HG02938 (cell line): ENCODE measurements at regions not wholly inside any gene's neighbourhood (a gene's known extent, or its start where the extent isn't known, plus 50 kb on each side); places are given as distances from the start of the nearest gene placed in this dataset.

ENCODE experiments used
- ATAC-seq: cut with Tn5 transposase; IDR thresholded peaks from one replicate; pipeline ENCODE4 v1.9.1; 2021; ENCODE audit warnings: mild to moderate bottlenecking, moderate library complexity; ENCODE audit not compliant: unreplicated experiment

DNA sequence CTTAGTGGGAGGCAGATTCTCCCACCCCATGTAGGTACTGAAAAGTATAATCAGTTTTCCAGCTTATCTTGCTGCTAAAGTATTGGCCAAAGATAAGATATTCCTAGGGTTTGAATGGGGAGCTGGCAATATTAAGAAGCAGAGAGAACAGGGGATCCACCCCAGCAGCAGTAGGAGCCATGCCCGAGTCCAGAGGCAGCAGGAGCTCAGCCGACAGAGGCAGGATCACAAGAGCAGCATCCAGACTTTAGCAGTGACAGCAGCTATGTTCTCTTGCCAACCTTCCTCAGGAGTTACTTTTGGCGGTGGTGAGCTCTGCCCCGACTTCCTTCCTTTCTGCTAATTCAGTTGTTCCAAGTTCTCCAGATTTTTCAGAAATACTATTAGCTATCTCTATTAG lies 224.5 kb downstream of the GADD45G start:
- no peak for ATAC-seq

DNA sequence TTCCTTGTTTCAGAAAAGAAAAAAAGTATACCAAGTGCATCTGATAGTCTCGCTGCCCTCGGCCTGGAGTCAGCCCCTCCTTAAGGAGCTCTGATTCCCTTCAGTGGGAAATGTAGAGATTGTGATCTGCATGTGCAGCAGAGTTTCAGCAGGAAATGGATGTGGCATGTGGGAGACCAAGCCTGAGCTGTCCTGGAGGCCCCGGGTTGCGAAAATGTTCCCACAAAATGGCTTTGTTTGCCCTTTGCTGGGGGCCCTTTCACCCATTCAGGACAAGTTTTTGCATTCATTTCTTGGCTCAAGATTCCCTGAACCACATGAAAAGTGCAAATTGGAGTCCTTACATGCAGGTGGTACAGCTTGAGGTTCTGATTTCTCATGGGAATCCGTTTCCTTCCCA lies 230.9 kb downstream of the GADD45G start:
- ATAC-seq: no peak

DNA sequence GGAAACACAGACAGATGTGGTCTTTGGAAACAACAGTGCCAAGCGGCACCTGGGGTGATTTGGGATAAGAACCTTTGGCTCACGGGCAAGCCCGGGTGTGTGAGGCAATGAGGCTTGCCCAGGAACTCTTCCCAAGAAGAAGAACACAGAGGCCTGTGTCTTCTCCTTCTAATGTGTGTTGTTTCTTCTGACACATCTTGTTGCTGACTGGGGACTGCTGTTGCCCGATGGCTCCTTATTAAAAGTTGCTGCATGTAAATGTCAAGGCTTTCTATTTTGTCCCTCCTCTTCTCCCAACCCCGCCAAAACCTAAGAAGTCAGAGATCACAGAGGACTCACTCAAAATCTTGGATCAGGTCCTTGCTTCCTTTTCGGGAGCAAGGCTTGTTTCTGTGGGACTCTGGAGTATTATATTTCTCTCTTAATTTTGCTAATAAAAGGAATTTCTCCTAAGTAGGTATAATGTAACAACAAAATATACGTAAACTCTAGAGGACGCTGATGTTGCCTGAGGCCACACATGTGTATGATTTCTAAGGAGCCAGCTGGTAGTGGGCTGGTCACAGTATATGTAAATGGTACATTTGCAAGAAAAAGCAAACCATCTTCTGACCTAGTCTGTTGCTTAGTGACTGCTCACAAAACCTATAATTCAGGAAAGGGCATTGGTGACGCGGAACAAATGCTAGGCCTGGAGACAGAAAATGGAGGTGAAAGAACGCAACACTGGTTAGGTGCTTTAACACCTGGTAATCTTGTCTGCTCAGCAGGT lies 232.5 kb downstream of the GADD45G start:
- ATAC-seq: no peak

DNA sequence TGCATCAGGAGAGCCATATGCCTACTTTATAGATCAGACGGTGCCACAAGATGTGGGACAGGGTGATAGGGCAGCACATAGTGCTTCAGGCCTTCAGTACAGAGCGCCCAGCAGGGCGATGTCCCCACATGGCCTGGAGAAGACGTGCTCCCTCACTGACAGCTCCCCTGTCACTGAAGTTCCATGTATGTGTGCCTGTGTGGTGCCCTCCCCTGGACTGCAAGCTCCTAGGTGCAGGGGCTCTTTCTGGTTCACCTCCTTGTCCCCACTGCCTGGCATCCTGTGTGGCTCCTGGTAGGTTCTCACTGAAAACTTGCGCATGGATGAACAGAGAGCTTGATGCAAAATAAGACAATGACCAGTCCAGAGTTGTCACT lies 233.1 kb downstream of the GADD45G start:
- no peak for ATAC-seq

DNA sequence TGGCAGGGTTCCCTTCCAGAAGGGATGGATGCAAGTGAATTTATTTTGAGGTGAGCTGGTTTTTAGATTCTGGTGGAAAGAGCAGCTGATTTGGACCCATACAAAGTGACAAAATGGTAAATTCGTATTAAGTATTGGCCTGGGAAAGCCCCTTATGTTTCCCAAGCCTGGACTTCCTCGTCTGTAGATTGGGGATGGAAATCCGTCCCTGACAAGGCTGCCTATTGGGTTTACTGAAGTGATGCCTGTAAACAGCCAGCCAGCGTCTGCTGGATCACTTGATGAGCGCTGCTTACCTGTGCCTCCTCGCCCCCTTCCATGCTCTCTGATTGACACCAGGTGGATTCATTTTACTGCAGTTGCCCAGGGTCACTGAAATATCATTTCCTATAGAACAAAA lies 233.8 kb downstream of the GADD45G start:
- ATAC-seq: no peak

DNA sequence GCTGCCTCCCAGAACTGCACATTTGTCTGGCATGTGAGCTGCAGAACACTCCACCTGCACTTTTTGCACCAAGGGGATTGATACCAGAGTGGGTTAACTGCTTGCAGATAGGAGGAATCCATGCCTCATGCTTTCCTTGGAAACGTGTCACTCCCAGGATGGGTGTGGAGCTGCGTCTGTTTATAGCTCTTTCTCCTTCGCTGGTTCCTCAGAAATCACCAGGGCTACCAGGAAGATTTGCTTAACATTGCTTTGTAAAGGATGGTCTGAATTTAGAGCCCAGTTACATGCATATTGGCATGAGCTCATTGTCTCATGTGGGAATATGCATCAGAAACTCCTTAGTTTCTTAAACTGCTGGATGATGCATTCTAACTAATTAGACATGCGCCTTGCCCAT lies 234.6 kb downstream of the GADD45G start:
- ATAC-seq: no peak

DNA sequence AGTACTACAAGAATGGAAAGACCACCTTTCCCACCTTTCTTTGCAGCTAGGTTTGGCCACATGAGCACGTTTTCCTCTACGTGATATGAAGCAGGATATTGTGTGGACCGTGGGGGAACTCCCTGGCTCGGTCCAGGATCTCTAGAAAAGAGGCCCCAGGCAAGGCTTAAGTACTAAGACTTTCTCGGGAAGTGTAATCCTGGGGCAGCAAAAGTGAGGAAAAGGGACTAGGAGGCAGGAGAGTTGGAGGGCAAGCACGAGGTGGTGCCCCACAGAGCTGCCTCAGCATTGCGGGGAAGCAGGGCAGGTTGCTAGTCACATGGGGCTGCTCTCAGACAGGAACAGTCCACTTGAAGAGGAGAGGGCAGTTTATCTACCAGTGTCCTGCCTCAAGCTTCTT lies 235.1 kb downstream of the GADD45G start:
- ATAC-seq: no peak

DNA sequence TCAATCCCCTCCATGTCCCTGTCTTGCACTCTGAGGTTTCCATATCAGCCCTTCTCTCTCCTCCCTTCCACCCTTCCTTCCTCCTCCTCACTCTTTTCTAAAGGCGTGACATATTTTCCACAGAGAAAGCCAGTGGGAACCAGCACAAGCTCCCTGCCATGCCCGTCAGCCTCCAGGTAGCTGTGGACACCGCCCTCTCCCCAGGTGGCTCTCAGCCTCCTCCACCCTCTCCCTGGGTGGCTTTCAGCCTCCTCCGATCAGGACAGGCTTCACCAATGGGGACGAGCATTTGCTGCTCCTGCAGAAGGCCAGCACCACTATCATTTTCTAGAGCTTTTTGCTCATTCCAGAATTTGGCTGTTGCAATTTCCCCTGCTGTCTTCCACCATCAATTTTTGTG lies 236.6 kb downstream of the GADD45G start:
- no peak for ATAC-seq

DNA sequence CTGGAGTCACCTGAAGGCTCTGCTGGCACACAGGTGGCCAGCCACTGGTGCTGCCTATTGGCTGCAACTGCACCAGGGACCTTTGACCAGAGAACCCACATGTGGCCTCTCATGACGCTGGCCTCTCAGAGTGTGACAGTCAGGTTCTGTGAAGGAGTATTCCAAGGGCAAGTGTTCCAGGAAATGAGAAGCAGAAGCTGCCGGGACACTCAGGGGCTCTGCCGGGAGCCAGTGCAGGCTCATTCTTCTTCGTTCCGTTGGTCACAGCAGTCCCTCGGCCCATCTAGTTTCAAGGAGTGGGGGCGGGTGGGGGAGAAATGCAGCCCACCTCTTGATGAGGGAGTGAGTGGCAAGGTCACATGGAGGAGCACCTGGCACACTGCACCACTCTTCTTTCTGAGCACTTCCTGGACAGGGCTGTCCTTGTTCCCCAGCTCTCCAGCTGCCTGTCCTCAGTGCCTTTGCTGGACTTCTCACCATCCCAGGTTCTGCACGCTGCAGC lies 237.5 kb downstream of the GADD45G start:
- no peak for ATAC-seq

DNA sequence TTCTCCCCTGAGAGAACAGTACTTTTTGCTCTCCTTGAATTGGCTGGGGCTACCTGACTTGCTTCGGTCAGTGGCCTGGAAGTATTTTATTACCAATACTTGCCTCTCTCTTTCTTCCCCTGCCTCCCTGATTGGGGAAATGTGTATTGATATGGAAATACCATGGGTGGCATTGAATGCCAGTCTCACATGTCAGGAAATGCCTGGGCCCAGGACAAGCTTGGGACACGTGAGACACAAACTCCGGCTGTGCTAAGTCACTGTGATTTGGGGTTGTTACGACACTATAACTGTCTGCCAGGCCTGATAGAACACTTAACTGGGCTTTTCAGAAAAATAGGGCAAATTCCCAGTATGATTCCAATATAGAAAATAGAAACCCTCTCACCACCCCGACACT lies 238.3 kb downstream of the GADD45G start:
- ATAC-seq: no peak

DNA sequence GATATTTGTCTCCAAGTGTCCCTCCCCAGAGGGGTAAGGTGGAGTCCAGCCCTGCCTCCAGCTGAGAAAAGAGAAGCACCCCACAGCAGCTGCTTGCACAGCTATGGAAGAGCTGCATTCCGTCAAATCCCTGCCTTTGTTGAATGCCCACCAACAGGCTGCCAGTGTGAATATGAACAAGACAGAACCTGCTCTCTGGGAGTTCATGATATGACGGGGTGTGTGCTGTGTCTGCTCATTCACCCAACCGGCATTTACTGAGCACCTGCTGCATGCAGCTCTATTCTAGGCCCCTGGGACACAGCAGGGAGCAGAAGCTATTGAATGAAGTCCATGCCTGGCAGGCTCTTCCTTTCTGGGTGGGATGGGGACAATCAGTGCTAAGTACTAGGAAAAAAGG lies 238.8 kb downstream of the GADD45G start:
- ATAC-seq: no peak

DNA sequence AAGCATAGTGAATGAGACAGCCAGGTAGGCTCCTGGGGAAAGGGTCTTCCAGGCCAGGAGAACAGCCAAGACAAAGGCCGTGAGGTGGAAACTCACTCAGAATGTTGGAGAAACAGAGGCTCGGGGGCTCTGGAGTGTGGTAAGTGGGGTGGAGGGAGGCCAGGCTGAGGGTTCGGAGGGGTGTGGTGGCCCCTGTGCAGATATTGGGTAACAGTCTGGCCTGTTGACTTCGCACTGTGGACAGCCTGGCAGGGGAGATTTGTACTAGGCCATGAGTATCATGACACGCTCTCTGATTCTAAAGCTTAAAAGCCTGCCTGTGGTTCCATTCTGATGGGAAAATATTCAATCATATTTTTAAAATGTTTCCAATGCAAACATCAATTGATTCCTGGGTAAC lies 239.3 kb downstream of the GADD45G start:
- ATAC-seq: no peak

DNA sequence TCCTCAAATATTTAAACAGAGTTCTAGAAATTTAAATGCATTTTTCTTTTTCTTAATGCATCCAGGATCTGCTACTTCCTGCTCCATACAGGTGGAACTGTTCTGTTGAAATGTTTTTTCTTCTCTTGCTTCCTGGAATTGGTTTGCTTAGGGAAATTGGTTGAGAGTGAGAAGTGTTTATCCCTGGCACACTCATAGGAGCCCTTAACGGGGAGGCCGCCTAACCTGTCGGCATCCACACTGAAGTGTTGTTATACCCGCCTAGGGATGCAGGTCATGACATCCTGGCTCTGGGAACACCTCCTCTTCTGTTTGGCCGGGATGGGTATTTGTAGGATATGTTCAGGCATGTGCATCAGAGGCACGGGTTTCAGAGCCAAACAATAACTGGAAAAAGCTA lies 239.7 kb downstream of the GADD45G start:
- ATAC-seq: no peak

DNA sequence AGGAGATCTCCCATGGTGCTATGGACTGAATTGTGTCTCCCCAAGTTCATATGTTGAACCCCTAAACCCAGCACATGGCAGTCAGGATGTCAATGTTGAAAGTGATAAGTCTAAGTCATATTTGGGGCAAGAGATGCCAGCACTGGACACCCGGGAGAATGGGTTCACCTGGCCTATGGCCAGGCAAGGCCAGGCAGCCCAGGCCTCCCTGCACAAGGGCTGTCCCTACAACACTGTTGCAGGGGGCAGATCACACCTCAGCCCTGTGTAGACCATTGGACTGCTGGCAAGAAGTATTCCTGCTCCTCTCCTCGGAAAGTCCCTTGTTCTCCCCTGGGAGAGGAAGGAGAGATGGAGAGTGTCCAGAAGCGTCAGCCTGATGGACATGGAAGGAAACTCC lies 240.5 kb downstream of the GADD45G start:
- ATAC-seq: no peak

DNA sequence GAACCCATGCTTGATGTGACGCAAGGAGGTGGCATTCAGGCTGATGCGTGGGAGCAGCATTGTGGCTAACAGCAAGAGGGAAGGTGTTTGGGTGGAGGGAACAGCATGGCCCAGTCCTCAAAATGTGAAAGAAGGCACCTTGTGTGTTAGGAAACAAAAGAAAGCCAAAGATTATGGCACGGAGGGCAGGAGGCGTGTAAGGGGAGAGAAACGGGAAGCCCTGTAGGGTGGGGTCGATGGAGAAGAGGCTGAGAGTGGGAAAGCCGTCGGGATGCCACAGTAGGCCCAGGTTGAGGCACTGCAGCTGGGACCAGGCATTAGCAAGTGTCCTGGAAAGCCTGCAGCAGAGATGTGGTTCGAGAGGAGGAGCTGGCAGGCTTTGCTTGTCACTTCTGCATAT lies 241.1 kb downstream of the GADD45G start:
- no peak for ATAC-seq

DNA sequence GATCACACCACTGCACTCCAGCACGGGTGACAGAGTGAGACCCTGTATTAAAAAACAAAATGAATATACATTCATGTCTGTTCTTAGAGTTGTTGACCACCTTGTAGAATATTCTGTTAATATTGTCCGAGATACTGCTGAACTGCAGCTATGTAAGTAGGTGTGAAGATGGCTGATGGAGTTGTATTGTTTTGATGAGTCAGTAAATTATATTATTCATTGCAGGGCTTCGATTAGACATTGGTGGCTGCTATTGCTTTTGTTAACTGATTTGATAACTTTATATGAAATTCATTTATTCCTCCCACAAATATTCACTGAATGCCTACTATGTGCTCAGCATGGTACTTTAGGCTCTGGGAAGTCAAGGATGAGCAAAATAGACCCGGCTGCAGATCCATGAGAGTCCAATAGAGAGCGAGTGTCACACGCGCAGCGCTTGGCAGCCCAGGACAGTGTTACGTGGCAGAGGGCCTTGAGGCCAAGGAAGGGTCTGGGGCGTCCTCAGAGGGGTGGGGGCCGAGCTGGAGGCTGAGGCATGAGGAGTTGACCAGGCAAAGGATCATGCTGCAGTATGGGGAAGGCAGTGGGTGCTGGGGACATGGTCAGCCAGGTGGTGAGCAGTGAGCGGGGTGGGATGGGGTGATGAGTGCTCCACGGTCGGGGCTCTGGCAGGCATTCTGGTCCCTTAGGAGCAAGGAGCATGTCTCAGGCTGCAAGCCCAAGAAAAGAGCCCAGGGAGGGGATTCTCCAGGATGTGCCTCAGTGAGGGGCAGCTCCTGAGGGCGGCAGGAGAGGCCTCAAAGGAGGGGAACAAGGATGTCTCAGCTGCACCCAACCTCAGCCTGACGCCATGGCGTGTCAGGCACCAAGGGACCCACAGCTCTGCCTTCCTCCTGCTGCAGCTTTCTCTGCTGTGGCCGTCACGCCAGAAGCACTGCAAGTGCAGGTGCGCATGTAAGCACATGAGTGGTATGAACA lies 243.5 kb downstream of the GADD45G start:
- ATAC-seq: no peak

DNA sequence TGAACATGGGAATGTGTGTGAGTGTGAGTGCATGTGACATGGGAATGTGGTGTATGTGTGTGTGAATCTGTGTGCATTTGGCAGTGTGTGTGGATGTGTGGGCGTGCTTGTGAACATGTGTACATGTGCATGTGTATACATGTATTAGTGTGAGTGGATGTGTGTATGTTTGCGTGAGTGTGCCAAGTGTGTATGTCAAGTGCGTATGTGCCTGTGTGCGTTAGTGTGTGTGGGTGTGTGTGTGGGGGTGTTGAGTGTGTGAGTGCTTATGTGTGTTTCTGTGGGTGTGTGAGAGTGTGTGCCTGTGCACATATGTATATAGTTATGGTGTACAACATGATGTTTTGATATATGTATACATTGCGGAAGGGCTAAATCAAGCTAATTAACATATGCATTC lies 244.3 kb downstream of the GADD45G start:
- no peak for ATAC-seq

DNA sequence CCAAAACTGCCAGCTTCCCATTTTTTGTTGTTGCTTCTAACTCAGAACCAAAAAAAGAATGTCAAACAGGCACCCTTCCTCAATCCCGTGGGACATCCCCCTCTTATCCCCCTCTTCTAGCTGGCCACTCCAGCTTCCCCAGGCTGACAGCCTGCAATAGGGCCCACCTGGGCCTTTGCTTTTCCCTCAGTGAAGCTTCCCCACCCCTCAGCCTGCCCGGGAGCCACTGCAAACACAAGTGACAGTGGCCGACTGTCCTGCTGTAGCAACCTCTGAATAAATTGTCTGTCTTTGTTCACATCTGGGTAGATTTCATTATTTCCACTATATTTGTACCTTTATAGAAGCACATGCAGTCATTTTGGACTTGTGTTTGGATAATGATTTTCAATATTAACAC lies 245.3 kb downstream of the GADD45G start:
- ATAC-seq: no peak

DNA sequence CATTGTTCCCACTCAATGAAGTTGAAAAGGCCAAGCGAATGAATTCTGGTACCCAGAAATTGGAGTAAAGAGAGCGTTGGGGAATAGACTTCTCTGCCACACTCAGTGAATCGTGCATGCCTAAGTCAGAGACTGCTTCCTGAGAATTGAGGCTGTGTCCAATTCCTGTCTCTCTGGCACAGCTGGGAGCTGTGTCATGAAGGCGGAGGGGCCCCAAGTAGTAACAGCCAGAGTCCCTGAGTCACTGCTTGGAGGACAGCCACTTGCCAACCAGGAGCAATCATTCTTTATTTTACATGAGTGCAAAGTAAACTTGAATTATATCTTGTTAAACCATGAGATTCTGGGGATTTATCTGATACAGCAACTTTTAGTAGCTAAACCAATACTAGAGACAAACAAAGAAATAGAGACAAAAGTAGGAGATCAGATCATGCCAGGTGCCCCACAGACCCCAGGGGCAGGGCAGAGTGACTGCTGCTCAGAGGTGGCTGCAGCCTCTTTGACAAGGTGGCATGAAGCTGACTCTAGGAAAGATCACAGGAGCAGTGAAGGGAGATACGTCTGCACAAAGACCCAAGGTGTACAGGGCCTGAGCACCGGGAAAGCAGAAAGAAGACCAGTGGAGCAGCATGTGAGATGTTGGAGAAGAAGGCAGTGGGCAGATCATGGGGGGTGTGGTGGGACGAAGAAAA lies 246.0 kb downstream of the GADD45G start:
- ATAC-seq: no peak

DNA sequence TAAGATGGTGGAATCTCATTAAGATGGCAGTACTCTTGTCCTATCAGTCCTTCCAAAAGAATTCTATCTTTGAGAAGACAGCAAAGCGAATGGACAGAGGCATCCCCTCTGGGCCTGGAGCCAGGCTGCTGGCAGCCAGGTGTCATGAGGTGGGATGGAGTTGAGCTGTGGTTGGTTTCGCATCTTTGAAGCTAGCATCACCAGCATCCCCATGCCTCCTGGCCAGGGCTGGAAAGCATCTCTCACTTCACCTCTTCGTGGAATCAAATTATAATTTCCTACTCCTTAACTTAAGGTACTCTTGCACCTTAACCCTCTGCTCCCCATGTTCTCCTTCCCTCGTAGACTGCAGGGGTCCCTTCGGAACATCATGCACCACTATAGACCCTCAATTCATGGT lies 248.3 kb downstream of the GADD45G start:
- no peak for ATAC-seq

DNA sequence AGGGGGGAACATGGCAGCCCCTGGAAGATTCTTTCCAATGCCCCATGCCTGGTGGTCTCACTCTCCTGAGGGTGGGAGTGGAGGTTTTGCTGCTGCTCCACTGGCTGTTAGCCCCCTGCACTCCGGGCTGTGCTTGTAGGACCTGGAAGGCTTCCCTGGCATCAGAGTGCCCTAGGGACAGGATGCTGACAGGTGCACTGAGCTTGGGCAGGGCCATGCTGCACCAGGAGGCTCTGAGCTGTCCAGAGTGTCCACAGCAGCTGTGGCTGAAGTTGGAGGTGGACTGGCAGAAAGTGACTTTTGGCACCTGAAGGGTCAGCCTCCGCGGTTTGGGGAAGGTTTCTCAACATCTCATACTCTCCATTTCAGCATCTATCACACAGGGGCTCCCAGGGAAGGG lies 249.1 kb downstream of the GADD45G start:
- ATAC-seq: no peak
